ENCODE measurements at regions not wholly inside any gene's neighbourhood (a gene's known extent, or its start where the extent isn't known, plus 50 kb on each side); places are given as distances from the start of the nearest gene placed in this dataset.

DNA sequence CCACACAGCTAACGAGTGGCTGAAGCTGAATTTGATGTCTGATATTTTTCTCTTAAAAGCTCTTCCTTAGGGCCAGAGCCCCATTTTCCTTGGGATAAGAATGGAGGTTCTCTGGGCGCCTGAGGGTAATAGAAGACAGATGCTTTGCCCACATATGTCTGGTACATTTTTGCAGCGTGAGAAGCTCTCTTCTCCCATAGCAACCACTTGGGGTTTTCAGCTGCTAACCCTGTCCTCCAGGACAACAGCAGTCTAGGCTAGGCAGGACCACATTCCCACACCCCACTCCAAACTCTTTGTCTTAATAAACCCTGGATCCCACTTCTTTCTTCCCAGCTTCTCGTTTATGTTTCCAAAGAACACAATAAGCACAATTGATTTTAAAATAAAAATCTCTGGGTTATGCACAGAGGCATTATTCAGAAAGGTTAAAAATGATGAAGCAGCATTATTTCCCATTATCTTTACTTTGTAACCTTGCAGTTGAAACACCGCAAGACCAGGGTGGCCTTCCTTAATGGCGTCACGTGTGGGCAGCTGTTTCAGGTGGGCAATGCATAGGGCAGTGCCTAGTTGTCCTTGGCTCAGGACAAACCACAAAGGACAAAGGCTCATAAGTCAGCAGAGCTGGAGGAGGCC lies 56.5 kb upstream of the NTRK3 start:
- Histone ChIP-seq H3K27me3 (ENCODE audit: insufficient read depth) (no peaks in the 10 kb centered on the region), H3K4me3 (ENCODE audit: low read depth in 2 of 2, low read length in 1 of 2) (no peak overlapping the region), H3K79me2 (ENCODE audit: insufficient read depth) (no peaks in the 10 kb centered on the region), H3K9me3 (no peaks in the 10 kb centered on the region), H3K27ac (ENCODE audit: low read depth in 2 of 2, low read length in 1 of 2) (no peak overlapping the region), H3K4me2 (no peak overlapping the region), H3K9me2 (no peaks in the 10 kb centered on the region), H4K20me1 (ENCODE audit: insufficient read depth) (no peaks in the 10 kb centered on the region), H3F3A (replicated peaks; ENCODE audit: insufficient read depth) (no peaks in the 10 kb centered on the region), H2AFZ (ENCODE audit: low read depth) (no peak overlapping the region), H3K36me3 (replicated peaks in 1 of 2; ENCODE audit: control insufficient read depth in 1 of 2, insufficient read depth in 2 of 2, low read length in 1 of 2) (no peaks in the 10 kb centered on the region), H3K9ac (no peak overlapping the region), H3K4me1 (ENCODE audit: control insufficient read depth in 1 of 2, insufficient read depth in 2 of 2, low read depth in 1 of 2, low read length in 1 of 2) (no peaks in the 10 kb centered on the region)
- ChIA-PET POLR2A (no interaction called here), CTCF (interaction anchor here (1.1 to 1.5 kb wide), 2 partner anchors 38 to 137 kb away, joined by 3 to 4 read pairs; no protein-coding TSS in a partner anchor)
- 15% methylated on average over 7 of the region's 7 CpGs for WGBS (ENCODE audit: low lambda C conversion rate)
- TF ChIP-seq TEAD4 (IDR thresholded peaks at IDR 0.05; ENCODE audit: borderline replicate concordance, insufficient read depth) (no peak), ELF1 (IDR thresholded peaks at IDR 0.05) (no peak), CTCF (IDR thresholded peaks at IDR 0.05) (no peak), FOSL2 (IDR thresholded peaks at IDR 0.05; ENCODE audit: borderline replicate concordance, low read depth) (no peak), IRF3 (IDR thresholded peaks at IDR 0.05; ENCODE audit: low read depth, low read length) (no peak), SIN3A (IDR thresholded peaks at IDR 0.05; ENCODE audit: borderline replicate concordance, low read depth, low read length) (no peak), RCOR1 (IDR thresholded peaks at IDR 0.05; ENCODE audit: low read length) (no peak), MXI1 (IDR thresholded peaks at IDR 0.05; ENCODE audit: low read depth, low read length) (no peak), JUND (IDR thresholded peaks at IDR 0.05) (no peak), YY1 (IDR thresholded peaks at IDR 0.05; ENCODE audit: low read depth) (no peak), EP300 (IDR thresholded peaks at IDR 0.05; ENCODE audit: borderline replicate concordance in 1 of 2, low read depth in 1 of 2, low read length in 1 of 2) (no peak), FOXM1 (IDR thresholded peaks at IDR 0.05; ENCODE audit: low read depth) (no peak)
- DNase-seq, result no peak

- TF ChIP-seq, protein P1, sequence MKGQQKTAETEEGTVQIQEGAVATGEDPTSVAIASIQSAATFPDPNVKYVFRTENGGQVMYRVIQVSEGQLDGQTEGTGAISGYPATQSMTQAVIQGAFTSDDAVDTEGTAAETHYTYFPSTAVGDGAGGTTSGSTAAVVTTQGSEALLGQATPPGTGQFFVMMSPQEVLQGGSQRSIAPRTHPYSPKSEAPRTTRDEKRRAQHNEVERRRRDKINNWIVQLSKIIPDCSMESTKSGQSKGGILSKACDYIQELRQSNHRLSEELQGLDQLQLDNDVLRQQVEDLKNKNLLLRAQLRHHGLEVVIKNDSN (IDR thresholded peaks at IDR 0.05; ENCODE audit: borderline replicate concordance, low read depth), result no peak
- TF ChIP-seq MEF2A (IDR thresholded peaks at IDR 0.05; ENCODE audit: borderline replicate concordance, low read depth) (no peak), TCF12 (IDR thresholded peaks at IDR 0.05) (no peak), RAD21 (IDR thresholded peaks at IDR 0.05; ENCODE audit: low read length) (no peak), SMC3 (IDR thresholded peaks at IDR 0.05; ENCODE audit: low read depth, low read length) (no peak), SIN3A (IDR thresholded peaks at IDR 0.05; ENCODE audit: borderline replicate concordance, low read depth, low read length) (no peak), USF2 (IDR thresholded peaks at IDR 0.05; ENCODE audit: borderline replicate concordance, low read depth, low read length) (no peak), EZH2phosphoT487 (IDR thresholded peaks at IDR 0.05; ENCODE audit: borderline replicate concordance, low read depth) (no peak), ELF1 (IDR thresholded peaks at IDR 0.05) (no peak), NRF1 (IDR thresholded peaks at IDR 0.05; ENCODE audit: low read depth, low read length) (no peak), GABPA (IDR thresholded peaks at IDR 0.05; ENCODE audit: low read depth) (no peak), YY1 (IDR thresholded peaks at IDR 0.05; ENCODE audit: low read depth) (no peak), MXI1 (IDR thresholded peaks at IDR 0.05; ENCODE audit: low read depth, low read length) (no peak), FOSL2 (IDR thresholded peaks at IDR 0.05; ENCODE audit: borderline replicate concordance, low read depth) (no peak), JUND (IDR thresholded peaks at IDR 0.05) (no peak), FOXJ3 (CRISPR knock-in tag; IDR thresholded peaks at IDR 0.05) (no peak)
- TF ChIP-seq, protein P2, sequence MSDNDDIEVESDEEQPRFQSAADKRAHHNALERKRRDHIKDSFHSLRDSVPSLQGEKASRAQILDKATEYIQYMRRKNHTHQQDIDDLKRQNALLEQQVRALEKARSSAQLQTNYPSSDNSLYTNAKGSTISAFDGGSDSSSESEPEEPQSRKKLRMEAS (IDR thresholded peaks at IDR 0.05; ENCODE audit: low read depth), result no peak
- Histone ChIP-seq H3K9ac (no peak overlapping the region), H3K4me2 (no peak overlapping the region), H3K4me3 (ENCODE audit: low read depth in 2 of 2, low read length in 1 of 2) (no peak overlapping the region), H3K27ac (ENCODE audit: low read depth in 2 of 2, low read length in 1 of 2) (no peak overlapping the region), H3K9me3 (no peaks in the 10 kb centered on the region), H3K9me2 (no peaks in the 10 kb centered on the region), H3K36me3 (replicated peaks in 1 of 2; ENCODE audit: control insufficient read depth in 1 of 2, insufficient read depth in 2 of 2, low read length in 1 of 2) (no peaks in the 10 kb centered on the region), H3F3A (replicated peaks; ENCODE audit: insufficient read depth) (no peaks in the 10 kb centered on the region), H3K79me2 (ENCODE audit: insufficient read depth) (no peaks in the 10 kb centered on the region), H4K20me1 (ENCODE audit: insufficient read depth) (no peaks in the 10 kb centered on the region), H3K4me1 (ENCODE audit: control insufficient read depth in 1 of 2, insufficient read depth in 2 of 2, low read depth in 1 of 2, low read length in 1 of 2) (no peaks in the 10 kb centered on the region), H2AFZ (ENCODE audit: low read depth) (no peak overlapping the region), H3K27me3 (ENCODE audit: insufficient read depth) (no peaks in the 10 kb centered on the region)
- DNase-seq, result no peak
- WGBS (ENCODE audit: low lambda C conversion rate), result 43% methylated on average over 2 of the region's 3 CpGs
- CTCF ChIA-PET, result no interaction called here
- POLR2A ChIA-PET, result no interaction called here
These were observed 52.8 kb upstream of the NTRK3 start for GRCh38 chr15:88309363-88309762.

Measured in SK-N-SH (cell line).